Stimulated activated naive CD8-positive, alpha-beta T cell treated with anti-CD3 and anti-CD28 coated beads, Interleukin-15, Interleukin-2, amounts not matched to agents 100 U/mL and 50 U/mL, for 24 hours (primary cell): ENCODE measurements at regions not wholly inside any gene's neighbourhood (a gene's known extent, or its start where the extent isn't known, plus 50 kb on each side); places are given as distances from the start of the nearest gene placed in this dataset.
"Not testable (repeated sequence)": the region's sequence is repeated elsewhere in the genome, so short reads cannot be mapped to it uniquely, and the experiment has no call there.

ENCODE experiments used
- ATAC-seq: fragments of 150-1000 bp; cut with Tn5 transposase; one replicate; pipeline ENCODE4 v1.10.0; 2021
- DNase-seq: peaks from one replicate; pipeline ENCODE4 v3.0.0; 2021

- no peak for ATAC-seq
- no peak for DNase-seq
These were observed 350.2 kb downstream of the IRS2 start for GRCh38 chr13:109436055-109436622.

- ATAC-seq, result no peak
These were observed 355.2 kb downstream of the IRS2 start for GRCh38 chr13:109431217-109431616.

GRCh38 chr13:109428146-109428545 is 358.2 kb downstream of the IRS2 start:
- DNase-seq (no peak), ATAC-seq (no peak)

More at GRCh38 chr13:109431217-109431616, 355.2 kb downstream of the IRS2 start:
- DNase-seq, result no peak

- DNase-seq (no peak), ATAC-seq (no peak)
These were observed 358.7 kb downstream of the IRS2 start for GRCh38 chr13:109427695-109428094.

GRCh38 chr13:109427148-109427547 is 359.2 kb downstream of the IRS2 start:
- DNase-seq, result no peak
- ATAC-seq, result no peak

GRCh38 chr13:109426690-109426990 is 359.7 kb downstream of the IRS2 start:
- ATAC-seq, result no peak
- DNase-seq, result no peak

- DNase-seq (no peak), ATAC-seq (no peak)
These were observed 360.3 kb downstream of the IRS2 start for GRCh38 chr13:109425821-109426689.

- no peak for ATAC-seq
These were observed 364.2 kb downstream of the IRS2 start for GRCh38 chr13:109422161-109422560.

GRCh38 chr13:109419896-109420295 is 366.5 kb downstream of the IRS2 start:
- no peak for DNase-seq
- no peak for ATAC-seq

More at GRCh38 chr13:109422161-109422560, 364.2 kb downstream of the IRS2 start:
- no peak for DNase-seq

GRCh38 chr13:109418111-109418510 is 368.3 kb downstream of the IRS2 start:
- DNase-seq (no peak), ATAC-seq (no peak)

GRCh38 chr13:109416001-109416400 is 370.4 kb downstream of the IRS2 start:
- DNase-seq (no peak), ATAC-seq (no peak)

- ATAC-seq, result no peak
- DNase-seq, result no peak
These were observed 371.3 kb downstream of the IRS2 start for GRCh38 chr13:109415057-109415456.

GRCh38 chr13:109412283-109412901 is 374.0 kb downstream of the IRS2 start:
- ATAC-seq, result no peak
- DNase-seq, result no peak

- DNase-seq (no peak), ATAC-seq (no peak)
These were observed 375.5 kb downstream of the IRS2 start for GRCh38 chr13:109410868-109411267.

- DNase-seq (no peak), ATAC-seq (no peak)
These were observed 377.6 kb downstream of the IRS2 start for GRCh38 chr13:109408591-109409382.

GRCh38 chr13:109406376-109406992 is 379.9 kb downstream of the IRS2 start:
- DNase-seq (no peak), ATAC-seq (no peak)

- no peak for DNase-seq
- ATAC-seq, result no peak
These were observed 383.4 kb downstream of the IRS2 start for GRCh38 chr13:109403012-109403421.

- ATAC-seq (no peak), DNase-seq (no peak)
These were observed 384.5 kb downstream of the IRS2 start for GRCh38 chr13:109401891-109402290.

GRCh38 chr13:109401307-109401706 is 385.1 kb downstream of the IRS2 start:
- DNase-seq (no peak), ATAC-seq (no peak)

GRCh38 chr13:109400624-109401257 is 385.6 kb downstream of the IRS2 start:
- ATAC-seq (no peak), DNase-seq (no peak)

- ATAC-seq (no peak), DNase-seq (no peak)
These were observed 386.2 kb downstream of the IRS2 start for GRCh38 chr13:109400209-109400608.

GRCh38 chr13:109398071-109398470 is 388.3 kb downstream of the IRS2 start:
- DNase-seq, ATAC-seq: not testable (repeated sequence)
